GM18520 (cell line): ENCODE measurements at regions not wholly inside any gene's neighbourhood (a gene's known extent, or its start where the extent isn't known, plus 50 kb on each side); places are given as distances from the start of the nearest gene placed in this dataset.
"Not testable (repeated sequence)": the region's sequence is repeated elsewhere in the genome, so short reads cannot be mapped to it uniquely, and the experiment has no call there.

Experiments
- ATAC-seq: cut with Tn5 transposase; IDR thresholded peaks from one replicate; pipeline ENCODE4 v1.9.1; 2021; ENCODE audit not compliant: unreplicated experiment

DNA sequence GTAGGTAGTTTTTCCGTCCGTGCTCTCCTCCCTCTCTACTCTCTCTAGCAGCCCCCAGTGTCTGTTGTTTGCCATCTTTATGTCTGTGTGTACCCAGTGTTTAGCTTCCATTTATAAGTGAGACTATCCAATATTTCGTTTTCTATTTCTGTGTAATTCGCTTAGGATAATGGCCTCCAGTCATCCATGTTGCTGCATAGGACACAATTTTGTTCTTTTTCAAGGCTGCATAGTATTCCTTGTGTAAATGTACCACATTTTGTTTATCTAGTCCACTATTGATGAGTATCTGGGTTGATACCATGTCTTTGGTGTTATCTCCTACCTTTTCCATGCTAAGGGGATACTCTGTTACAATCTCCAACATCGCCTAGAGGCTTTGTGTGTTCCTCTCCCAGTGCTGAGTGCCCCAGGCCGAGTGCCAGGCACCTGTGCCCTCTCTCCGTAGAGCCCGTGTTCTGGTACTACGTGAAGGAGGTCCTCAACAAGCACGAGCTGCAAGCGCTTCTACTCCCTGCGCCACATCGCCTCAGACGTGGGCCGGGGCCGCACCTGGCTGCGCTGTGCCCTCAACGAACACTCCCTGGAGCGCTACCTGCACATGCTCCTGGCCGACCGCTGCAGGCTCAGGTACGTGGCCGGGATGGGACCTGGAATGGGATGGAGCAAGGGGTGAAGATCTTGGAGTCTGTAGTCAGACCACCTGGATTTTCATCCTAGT, 51.0 kb downstream of the NPIPB11 start:
- not testable (repeated sequence) for ATAC-seq

DNA sequence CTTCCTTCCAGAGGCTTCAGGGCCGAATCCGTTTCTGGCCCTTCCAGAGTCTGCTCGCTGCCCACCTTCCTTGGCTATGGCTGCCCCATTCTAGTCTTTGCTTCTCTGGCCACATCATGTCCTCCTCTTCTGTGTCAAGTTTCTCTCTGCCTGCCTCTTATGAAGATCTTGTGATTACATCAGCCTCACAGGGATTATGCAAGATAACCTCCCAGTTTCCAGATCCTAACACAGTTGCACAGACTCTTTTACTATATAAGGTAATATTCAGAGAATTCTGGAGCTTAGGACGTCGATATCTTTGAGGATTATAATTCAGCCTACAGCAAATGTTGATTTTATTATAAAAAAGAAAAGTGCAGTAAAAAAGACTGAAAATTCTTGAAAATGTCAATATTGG, 52.1 kb downstream of the NPIPB11 start:
- ATAC-seq, result not testable (repeated sequence)

DNA sequence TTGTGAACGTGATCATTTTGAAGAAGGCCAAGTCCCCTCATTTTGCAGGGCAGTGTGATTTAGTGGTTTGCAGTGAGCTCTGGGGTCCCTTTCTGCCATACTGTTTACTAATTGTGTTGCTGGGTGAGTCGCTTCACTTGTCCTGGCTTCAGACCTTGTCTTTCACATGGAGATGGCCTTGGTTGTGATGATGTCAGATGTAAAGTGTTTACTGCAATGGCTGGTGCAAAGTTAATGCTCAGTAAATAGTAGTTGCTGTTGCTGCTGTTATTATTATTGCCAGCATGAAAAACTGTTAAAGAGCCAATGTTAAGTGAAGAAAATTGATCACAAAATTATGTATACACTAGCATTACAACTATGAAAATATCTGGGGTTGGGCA, 53.9 kb downstream of the NPIPB11 start:
- not testable (repeated sequence) for ATAC-seq

DNA sequence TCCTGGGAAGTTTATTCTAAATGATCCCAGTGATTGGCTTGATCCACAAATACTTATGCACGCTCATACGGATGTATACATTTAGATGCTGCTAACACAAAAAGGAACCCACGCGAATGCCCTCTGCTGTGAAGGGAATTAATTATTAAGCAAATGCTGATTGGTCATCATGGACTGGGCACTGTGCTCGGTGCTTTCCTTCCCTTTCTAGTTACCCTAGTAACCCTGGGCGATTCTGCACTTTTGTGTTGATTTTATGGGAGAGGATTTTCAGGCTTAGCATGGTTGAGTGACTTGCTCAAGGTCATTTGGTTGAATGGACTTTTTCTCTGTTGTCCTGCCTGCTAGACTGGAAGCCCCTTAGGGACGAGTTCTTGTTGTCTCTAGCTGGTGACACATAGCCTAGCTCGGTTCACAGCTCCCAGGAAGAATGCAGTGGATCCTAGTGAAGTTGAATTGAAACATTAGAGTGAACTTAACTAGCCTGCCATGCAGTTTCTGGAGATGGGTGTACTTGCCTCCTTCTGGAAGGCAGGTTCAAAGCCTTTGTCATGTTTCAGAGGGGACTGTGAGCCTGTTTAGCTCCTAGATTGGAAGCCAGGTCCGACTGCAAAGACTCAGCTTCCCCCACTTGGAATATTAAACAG, 54.4 kb downstream of the NPIPB11 start:
- ATAC-seq, result not testable (repeated sequence)

DNA sequence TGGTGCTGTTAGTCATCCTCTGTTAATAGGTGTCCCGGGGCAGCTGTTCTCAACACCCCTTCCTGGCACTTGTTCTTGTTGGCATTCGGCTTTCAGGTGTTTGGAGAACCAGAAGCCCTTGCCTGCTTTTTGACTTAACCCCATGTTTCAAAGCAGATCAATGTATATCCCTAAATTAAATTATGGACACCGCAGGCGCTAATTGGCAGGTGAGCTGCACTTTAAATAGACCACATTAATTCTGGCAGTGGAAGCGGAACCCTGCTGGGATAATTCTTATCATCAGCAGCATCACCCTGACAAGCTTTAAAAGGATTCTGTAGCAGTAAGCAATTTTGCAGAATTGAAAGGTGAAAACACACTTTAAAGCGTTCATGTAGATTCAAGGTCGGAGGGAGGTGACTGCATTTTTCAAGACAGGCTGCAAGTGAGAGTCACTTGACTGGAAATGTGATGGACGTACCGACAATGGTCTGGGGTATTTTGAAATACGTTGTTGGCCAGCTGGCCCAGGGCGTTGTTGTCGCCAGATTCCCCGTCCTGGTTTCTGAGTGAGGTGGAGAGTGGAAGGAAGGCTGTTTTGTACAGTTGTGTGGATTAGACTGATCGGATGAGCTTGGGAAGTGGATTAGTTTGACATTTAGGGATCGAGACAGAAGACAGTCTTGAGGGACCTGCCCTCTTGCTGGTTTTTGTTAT, 55.1 kb downstream of the NPIPB11 start:
- ATAC-seq, result not testable (repeated sequence)

DNA sequence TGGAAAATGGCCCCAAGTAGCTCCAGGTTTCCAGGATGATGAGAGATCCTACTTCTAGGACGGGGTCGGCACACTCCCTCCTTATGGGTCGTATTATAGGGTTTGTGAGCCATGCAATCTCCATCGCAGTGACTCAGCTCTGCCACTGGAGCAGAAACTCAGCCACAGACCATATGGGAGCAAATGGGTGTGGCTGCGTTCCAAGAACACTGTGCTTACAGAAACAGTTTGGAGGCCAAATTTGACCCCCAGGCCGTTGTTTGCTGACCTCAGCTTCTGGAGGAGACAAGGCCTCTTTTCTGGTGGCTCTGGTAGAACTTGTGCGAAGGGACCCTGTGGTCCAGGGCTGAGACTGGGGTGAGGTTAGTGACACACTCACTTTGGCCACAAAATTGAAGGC, 56.5 kb downstream of the NPIPB11 start:
- ATAC-seq, result not testable (repeated sequence)

DNA sequence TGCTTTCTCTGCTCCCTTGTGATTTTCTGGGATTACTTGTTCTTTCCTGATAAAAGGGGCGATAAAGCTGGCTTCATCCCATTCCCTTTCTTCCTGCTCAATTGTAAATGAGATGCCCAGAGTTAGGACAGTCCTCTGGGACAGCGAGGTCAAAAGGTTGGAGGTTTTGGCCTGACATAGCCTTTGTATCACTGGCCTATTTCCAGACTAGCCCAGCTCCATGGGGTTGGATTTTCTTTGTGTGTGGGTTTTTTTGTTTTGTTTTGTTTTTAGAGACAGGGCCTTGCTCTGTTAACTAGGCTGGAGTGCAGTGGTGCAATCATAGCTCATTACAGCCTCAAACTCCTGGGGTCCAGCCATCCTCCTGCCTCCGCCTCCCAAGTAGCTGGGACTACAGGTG, 57.8 kb downstream of the NPIPB11 start:
- not testable (repeated sequence) for ATAC-seq

DNA sequence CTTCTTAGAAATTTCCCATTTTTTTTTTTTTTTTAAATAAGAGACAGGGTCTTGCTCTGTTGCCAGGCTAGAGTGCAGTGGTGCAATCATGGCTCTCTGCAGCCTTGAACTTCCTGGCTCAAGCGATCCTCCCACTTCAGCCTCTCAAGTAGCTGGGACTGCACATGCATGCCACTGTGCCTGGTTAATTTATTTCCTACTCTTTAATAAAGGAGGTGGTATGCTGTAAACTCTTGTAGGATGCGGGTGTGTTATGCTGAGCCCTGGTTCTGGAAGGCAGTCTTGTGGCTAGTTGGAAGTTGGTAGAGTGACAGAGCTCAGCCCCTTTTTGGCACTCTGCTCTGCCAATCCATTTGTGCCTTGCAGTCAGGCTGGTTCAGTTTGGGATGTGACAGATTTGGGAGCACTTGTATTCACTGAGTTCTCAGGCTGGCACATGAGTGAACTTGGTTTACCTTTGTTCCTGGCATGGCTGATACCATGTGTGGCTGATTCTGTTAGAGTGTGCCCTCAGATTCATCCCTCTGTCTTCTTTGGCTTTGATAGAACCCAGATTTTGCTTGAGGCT, 58.3 kb downstream of the NPIPB11 start:
- not testable (repeated sequence) for ATAC-seq

DNA sequence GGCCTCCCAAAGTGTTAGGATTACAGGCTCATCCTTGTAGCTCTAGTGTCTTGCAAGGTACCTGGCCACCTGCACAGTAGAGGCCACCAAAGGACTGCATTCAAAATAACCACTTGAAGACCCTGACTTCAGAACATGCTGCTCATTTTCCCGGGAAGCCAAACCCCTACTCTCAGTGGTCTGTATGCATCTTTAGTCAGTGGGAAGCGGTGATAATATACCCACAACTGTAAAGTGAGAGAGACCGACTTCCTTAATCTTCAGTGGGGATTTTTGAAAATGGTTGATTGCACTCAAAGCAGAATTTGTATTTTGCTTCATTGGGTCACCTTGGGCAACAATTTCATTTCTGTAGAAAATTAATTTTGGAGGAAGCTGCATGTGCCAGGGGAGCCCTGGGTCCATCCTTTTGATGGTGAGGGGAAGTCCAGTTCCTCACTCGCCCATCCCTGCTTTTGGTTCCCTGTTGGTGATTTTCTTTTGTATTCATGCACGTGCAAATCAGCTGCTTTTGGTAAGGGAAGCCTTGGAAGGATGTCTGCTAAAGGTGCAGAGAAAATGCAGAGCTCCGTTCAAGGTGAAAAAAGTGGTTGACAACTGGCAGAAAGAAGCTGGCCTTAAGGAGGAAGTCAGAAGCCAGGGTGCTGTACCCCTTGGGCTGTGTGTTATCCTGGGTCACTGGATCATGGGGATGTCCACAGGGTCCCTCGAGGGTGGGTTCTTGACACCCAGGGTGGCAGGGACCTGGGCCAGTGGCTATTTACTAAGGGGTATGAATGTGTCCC, 59.5 kb downstream of the NPIPB11 start:
- not testable (repeated sequence) for ATAC-seq

DNA sequence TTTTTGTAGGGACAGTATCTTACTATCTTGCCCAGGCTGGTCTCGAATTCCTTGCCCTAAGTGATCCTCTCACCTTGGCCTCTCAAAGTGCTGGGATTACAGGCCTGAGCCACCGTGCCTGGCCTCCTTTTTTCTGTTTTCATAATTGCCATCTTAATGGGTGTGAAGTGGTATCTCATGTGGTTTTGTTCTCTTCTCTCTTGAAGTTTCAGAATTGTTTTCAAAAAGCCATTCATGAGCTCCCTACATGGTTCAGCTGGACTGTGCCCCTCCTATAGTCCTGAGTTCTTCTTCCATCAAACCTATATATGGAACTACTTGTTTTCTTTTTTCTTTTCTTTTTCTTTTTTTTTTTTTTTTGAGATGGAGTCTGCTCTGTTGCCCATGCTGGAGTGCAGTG, 60.3 kb downstream of the NPIPB11 start:
- peak; percentile 45 for ATAC-seq

DNA sequence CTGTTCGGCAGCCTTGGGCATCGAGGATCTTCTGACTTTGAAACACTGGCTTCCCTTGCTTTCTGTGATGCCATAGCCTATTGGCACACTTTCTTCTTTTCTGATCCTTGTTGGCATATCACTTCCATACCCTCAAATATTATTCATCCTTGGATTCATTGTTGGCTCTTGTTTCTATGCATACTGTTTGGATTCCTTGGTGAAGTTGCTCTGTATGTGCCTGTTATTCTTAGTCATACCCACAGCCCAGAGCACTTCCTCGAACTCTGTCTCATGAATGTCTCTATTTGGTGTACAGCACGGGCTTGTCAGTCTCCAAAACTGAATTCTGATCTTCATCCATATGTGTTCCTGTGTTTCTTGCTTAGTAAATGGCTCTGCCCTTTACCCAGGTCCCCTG, 63.6 kb downstream of the NPIPB11 start:
- ATAC-seq, result not testable (repeated sequence)

DNA sequence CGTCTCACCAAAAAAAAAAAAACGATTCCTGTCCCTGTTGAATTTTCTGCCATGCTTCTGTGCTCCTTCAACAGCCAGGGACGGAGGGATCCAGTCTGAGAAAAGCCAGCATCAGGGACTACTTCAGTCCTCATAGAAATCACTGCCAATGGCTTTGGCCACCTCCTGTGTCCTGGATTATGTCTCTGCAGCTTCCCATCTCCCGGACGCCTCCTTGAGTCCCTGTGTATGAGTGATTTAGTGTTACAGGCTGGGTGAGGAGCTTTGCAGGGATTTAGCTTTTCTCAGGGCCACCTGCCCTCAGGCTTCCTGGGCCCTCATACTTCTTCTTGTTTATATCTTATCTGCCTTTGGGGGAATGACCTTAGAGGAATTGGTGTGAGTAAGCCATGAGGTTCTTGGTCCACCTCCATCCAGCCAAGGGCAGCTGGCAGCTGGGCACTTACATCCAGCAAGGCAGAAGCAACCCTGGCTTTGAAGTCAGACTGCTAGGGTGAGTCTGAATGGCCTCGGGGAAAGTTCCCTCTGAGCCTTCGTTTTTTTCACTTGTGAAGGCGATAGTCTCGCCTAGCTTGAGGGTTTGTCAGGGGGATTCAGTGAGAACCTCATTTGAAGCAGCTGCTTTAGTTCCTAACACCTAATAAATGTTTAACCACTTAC, 65.6 kb downstream of the NPIPB11 start:
- not testable (repeated sequence) for ATAC-seq

DNA sequence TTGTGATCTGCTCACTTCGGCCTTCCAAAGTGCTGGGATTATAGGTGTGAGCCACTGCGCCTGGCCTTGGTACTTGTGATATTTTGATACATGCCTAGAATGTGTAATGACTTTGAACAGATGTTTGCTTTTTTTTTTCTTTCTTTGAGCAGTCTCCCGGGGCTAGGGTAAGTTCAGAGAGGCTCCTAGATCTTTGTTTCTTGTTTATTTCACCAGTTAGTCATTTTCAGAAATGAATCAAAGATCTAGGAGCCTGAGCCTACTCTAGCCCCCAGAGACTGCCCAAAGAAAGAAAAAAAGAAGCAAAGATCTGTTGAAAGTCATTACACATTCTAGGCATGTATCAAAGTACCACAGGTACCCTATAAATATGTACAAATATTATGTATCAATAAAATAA, 66.3 kb downstream of the NPIPB11 start:
- ATAC-seq, result not testable (repeated sequence)

DNA sequence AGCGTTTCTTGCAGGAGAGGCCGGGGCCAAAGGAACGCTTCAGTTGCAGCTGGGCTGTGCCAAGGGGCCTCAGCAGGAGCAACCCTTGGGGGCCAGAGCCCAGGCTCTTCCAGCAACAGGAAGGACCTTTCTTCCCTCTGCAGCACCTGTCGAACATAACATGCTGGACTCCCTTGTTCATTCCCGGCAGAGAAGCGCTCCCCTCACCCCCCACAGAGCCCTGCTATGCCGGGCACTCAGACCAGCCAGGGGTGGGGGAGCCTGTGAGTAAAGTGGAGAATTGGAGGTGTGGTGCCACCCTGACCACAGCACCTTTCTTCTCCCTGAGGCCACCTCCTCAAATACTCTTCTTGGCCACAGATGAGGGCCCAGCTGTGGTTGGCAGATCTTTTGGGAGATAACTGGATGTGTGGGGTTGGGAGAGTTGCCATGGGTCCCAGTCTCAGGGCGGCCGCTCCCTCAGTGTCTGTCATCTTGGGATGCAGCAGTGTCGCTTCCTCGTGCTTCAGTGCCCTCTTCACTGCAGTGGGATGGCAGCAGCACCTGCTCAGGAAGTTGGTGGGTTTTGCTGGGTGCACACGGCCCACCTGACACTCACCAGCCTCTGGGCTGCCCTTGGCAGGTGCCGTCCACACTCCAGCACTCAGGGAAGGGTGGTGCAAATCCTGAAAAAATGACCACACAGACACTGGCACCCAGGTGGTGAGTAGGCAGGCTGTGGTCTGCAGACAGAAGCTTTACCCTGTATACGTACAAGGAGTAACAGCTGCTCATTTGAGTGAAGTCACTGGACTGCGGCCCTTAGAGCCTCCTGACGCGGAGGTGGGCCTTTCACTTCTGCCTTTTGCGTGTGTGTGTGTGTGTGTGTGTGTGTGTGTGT, 67.5 kb downstream of the NPIPB11 start:
- ATAC-seq, result peak; percentile 82

DNA sequence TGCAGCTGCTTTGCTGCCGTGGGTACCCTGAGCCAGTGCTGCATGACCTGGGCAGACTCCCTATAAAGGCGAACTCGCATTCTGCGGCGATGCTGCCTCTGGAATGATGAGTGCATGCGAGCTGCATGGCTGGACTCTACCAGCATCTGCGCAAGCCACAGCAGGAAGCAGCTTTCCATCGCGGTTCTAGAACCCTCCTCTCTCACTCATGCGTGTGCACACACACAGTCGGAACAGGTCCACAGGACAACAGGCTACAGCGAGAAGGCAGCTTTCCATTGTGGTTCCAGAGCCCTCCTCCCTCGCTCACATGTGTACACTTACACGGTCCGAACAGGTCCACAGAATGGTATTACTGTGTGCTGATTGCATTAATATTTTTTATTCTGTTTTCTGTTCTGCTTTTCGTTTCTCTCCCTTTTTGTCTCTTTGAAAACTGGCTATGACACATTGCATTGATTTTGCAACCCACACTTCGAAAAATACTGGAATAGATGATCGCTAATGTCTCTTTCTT, 69.1 kb downstream of the NPIPB11 start:
- not testable (repeated sequence) for ATAC-seq

DNA sequence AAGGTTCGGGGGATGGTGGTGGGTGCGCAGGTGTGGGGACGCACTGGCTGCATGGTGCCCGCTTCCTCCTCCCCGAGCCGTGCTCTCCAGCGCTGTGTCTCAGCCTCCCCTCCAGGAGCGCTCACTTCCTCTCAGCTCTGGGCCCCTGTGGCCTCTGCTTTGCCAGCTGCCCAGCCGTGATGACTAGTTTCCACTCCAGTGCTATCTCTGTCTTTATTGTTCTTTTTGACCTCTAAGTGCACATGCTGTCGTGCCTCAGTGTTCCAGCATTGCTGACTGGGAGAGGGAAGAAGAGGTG, 71.0 kb downstream of the NPIPB11 start:
- not testable (repeated sequence) for ATAC-seq

DNA sequence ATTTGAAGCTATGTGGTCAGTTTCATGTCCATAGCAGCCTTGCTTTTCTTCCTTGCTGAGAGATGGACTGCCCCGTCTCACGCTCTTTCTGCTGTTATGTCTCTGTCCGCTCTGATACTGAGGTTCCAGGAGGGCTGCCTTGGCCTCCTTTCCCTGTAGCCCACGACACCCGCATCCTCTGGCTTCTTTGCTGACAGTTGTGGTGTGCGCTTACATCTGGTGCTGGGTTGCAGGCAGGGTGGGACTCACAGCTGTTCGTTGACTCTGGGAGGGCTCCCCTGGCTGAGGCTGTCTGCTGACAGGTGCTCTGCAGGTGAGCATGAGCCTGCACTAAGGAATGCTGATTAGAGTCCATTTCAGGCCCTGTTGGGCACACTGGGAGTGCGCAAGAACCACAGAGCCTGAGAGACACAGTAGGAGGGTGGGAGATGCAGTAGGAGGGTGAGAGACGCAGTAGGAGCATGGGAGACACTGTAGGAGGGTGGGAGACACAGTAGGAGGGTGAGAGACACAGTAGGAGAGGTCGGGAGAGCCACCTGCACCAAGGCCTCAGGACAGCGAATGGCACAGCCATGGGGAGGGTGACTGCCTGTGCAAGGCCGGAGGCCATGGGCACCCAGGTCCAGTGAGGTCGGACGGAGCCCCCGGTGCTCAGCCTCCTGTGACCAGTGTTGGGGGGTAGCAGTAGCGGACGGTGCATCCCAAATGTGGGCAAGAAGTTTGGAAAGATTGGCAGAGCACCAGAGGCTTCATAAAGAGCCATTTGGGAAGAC, 71.5 kb downstream of the NPIPB11 start:
- not testable (repeated sequence) for ATAC-seq

DNA sequence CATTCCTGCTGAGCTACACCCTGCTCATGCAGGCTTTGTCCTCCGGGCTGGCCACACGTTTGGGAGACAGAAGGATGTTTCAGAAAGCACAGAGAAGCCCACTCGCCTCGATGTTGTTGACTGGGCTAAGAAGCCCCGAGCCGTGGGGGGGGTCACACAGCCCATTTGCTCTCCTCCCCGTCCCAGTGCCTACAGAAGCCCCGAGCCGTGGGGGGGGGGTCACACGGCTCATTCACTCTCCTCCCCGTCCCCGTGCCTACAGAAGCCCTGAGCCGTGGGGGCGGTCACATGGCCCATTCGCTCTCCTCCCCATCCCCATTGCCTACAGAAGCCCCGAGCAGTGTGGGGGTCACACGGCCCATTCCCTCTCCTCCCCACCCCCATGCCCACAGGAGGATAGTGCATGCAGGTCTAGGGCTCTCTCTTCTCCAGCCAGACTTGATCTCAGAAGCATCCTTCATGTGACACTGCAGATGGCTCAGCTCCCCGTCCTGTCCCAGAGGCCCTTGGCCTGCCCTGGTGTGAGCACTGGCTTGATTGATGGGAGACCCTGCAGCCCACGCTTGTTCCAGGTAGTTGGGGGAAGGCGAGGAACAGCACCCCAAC, 72.9 kb downstream of the NPIPB11 start:
- ATAC-seq, result not testable (repeated sequence)
